Keratinocyte (primary cell): ENCODE measurements at regions not wholly inside any gene's neighbourhood (a gene's known extent, or its start where the extent isn't known, plus 50 kb on each side); places are given as distances from the start of the nearest gene placed in this dataset.

ENCODE experiments used
- EZH2 ChIP-seq: IDR thresholded peaks from one replicate; pipeline ENCODE4 v1.6.1; 2012; ENCODE audit warnings: inconsistent platforms, mild to moderate bottlenecking, low read length, moderate library complexity
- TF ChIP-seq, protein P1 (sequence below), 3 experiments: IDR thresholded peaks in 1 of 3; conservative IDR thresholded peaks in 1 of 3; optimal IDR thresholded peaks in 1 of 3; 2 replicates in 2 of 3; 3 replicates in 1 of 3; pipeline versions ENCODE3 to v1.5.1; 2011; ENCODE audit warnings: low read length in 3 of 3, mild to moderate bottlenecking in 3 of 3, moderate library complexity in 2 of 3, control low read depth in 1 of 3, inconsistent platforms in 1 of 3; ENCODE audit not compliant: insufficient read depth in 2 of 3; ENCODE audit errors: extremely low read depth in 1 of 3

- no peak for TF ChIP-seq EZH2
- TF ChIP-seq, protein P1, sequence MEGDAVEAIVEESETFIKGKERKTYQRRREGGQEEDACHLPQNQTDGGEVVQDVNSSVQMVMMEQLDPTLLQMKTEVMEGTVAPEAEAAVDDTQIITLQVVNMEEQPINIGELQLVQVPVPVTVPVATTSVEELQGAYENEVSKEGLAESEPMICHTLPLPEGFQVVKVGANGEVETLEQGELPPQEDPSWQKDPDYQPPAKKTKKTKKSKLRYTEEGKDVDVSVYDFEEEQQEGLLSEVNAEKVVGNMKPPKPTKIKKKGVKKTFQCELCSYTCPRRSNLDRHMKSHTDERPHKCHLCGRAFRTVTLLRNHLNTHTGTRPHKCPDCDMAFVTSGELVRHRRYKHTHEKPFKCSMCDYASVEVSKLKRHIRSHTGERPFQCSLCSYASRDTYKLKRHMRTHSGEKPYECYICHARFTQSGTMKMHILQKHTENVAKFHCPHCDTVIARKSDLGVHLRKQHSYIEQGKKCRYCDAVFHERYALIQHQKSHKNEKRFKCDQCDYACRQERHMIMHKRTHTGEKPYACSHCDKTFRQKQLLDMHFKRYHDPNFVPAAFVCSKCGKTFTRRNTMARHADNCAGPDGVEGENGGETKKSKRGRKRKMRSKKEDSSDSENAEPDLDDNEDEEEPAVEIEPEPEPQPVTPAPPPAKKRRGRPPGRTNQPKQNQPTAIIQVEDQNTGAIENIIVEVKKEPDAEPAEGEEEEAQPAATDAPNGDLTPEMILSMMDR (optimal IDR thresholded peaks at IDR 0.05 in 1 of 3, IDR thresholded peaks at IDR 0.05 in 1 of 3, conservative IDR thresholded peaks at IDR 0.05 in 1 of 3; ENCODE audit: extremely low read depth in 1 of 3, insufficient read depth in 2 of 3, low read length in 3 of 3) = no peak
Observed at GRCh38 chr16:82262244-82262643, 92.2 kb upstream of the MPHOSPH6 start.
